ENCODE measurements at regions not wholly inside any gene's neighbourhood (a gene's known extent, or its start where the extent isn't known, plus 50 kb on each side); places are given as distances from the start of the nearest gene placed in this dataset.

DNA sequence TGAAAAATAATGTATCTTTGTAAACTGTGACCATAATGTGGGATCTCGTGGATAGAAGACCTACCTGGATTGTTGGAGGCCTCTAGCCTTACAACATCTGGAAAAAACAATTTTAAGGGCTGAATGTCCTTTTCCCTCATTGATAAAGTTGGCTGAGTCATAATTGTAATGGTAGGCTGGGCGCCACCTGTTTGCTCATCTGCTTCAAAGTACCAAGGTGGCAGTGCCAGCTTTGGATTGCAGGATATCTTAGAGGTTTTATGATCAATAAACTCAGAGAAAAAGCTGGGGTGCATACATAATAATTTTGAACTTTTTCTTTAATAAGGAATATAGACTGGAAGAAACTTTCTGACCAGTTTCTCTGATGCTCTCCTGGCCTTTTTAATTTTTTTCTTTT, 653.4 kb downstream of the MMUT start:
- DNase-seq: no peak

DNA sequence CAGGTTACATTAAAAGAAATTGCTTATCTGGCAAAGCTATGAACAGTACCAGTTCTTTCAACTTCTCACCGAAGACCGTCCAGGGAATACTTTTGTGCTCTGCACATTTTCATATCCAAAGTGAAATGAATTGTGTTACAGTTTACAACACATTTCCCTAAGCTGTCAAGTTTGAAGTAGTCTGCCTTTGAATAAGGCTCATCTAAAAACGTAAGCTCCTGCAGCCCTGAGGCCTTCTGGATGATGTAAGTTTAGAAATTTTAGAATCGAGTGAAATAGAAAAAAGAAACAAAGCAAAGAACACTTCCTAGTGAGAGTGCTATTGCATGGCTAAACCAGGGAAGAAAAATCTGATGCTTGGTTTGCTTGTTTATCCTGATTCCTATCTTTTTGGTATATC, 653.8 kb downstream of the MMUT start:
- no peak for DNase-seq

DNA sequence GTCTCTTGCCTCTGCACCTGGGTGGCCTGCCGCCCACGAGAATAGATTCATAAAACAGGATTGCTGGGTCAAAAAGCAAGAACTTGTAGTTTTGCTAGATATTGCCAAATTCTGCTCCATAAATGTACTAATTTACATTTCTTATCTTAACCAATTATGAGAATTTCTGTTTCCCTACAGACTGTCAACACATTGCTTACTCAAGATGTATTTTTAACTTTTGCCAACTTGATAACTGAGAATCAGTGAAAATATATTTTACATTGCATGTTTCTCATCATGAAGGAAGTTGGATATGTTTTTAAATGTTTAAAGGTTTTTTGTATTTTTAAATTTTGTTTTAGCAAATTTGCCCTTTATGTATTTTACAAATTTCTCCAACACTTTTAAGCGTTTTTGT, 664.8 kb downstream of the MMUT start:
- no peak for DNase-seq

DNA sequence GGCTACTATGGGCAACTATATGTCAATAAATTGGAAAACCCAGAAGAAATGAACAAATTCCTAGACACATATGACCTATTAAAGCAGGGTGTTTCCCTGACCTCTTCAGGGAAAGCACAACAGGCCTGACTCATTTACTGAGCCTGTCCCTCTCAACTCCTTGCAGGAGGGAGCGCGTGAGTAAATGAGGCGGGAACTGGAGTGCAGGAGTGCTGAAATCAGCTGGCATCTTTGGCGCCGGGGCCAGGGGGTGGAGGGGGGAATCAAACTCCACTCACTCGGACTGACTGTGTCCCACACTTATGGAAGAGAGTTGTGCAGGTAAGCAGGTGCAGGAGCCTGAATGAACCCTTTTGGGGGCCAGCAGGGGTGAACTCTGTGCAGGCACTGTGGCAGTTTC, 671.2 kb upstream of the PTCHD4 start:
- no peak for DNase-seq

DNA sequence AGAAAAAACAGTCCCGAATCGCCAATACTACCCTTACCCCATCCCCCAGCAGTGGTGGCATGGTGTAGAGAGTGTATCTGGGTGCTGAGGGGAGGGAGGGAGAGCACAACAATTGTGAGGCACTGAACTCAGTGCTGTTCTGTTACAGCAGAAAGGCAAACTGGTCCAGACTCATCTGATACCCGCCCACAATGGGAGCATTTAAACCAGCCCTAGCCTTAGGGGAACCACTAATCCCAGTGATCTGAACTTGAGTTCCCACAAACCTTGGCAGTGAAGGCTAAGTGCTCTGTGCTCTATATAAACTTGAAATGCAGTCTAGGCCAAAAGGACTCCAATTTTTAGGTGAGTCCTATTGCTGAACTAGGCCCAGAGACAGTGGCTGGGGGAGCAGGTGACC, 666.4 kb upstream of the PTCHD4 start:
- DNase-seq: no peak

DNA sequence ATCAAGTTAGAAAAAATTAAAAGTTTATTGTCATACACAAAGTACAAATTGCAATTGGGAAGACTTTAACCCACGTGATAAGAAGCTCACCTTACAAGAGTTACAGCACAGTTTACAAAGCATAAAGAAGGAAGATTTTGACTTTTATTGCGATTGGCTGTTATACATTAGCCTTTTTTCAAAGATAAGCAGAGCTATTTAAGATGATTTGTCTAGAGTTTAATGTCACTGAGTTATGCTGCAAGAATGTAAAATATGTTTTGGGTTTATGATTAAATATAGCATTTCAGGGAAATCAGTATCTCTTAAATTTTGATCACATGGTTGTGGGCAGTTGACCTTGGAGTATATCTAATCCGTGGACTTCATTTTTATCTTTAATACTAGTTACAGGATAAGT, 664.2 kb upstream of the PTCHD4 start:
- DNase-seq: no peak

DNA sequence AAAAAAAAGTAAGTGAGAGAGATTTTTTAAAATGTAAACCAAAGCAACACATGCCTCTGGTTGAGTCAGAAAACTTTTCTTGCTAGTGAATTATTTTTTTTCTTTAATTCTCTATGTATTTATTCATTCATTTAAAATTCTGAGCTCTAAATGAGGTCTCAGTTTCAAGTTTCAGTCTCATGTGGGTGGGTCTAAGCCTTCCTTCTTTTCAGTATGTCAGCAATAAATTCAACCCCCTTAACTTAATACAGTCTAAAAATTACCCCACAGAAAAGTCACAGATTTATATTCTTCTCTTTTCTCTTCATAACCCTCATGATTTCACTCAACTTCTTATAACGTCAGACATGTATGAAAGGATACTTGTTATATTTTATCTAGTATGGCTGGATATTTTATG, 663.3 kb upstream of the PTCHD4 start:
- DNase-seq: no peak

DNA sequence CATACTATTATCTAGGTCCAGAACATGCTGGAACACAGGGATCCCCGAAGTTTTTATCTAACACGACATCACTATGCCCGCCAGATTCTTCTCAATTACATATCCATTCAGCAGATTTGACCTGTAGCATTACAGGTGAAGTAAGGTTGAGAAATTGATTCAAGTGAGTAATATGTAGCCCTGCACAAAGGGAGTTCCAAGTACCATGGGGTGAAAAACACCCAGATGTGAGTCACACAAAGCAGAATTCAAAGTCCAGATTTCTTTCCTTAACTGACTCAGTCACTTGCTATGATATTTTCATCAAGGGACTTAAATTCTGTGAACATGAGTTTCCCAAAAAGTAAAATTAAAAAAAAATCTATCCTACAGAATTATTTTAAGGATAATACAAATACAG, 655.4 kb upstream of the PTCHD4 start:
- DNase-seq: no peak

DNA sequence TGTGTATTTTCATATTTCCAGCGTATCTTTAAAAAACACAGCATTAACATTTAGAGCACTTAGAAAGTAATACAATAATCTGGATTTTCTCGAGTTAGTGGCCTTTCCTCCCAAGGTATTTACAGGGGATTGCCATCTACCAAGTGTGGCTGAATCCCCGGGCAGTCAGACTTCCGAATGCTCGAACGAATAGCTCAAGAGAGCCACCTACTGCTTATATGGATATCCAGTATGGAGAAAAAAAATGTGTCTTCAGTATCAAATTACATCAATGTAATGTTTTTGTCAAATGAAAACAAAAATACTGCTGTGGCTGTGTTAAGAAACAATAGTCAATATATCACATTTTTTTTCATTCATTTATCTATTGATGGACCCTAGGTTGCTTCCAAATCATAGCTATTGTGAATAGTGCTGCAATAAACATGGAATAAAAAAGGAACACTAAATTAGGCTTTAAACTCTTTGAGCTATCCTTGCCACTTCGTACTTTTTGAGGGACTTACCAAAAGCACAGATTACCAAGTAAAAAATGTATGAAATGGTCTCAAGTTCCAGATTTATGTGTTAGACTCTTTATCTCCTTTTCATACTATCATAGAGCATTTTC, 654.5 kb upstream of the PTCHD4 start:
- no peak for DNase-seq

DNA sequence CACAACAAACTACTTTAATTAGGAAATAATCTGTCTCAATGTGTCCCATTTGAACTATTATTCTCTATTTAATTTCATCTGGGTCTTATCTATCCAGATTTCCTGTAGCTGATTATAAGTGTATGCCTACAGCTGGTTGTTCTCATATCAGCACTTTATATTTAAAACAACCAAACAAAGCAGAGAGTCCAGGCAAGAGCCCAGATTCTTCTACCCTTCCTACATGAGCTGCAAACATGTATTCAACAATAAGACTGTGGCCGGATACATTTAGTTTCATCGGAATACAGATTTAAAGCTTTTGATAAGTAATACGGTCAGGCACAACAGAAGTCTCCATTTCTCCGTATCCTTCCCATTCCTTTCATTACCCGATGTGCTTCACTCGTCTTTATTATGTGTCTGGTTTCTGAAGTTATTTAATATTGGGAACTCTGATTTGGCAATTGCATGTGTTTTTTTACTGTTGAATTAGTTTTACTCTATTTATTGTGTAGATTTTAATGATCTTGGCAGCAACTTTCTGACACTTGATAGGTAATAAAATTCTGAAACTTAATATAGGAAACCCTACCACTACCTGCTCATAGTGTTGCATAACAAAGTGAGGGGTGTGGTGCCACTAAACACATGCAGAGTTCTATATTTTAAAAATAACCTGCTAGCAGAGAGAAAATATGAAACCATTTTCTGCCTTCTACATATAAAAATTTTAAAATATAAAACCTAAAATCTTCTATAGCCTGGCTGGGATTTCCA, 653.5 kb upstream of the PTCHD4 start:
- no peak for DNase-seq

DNA sequence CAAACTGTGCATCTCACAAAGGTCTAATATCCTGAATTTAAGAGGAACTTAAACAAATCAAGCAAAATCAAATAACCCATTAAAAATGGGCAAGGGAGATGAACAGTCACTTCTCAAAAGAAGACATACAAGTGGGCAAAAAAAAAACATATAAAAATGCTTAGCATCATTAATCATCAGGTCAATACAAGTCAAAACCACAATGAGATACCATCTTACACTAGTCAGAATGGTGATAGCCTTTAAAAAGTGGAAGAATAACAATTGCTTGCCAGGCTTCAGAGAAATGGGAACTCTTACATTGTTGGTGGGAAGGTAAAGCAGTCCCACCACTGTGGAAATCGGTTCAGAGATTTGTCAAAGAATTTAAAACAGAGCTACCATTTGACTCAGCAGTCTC, 646.7 kb upstream of the PTCHD4 start:
- no peak for DNase-seq

DNA sequence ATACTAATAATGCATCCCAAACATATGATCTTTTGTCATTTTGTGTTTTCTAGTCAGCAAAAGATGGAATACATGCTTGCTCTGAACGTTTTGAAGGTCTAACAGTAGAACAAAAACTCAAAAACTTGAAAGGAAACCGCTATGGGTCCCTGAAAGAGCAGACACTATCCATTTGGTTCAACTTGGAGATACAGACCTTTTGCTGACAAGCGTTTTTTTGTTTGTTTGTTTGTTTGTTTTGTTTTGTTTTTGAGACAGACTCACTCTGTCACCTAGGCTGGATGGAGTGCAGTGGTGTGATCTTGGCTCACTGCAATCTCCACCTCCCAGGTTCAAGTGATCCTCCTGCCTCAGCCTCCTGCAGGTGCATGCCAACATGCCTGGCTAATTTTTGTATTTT, 644.3 kb upstream of the PTCHD4 start:
- DNase-seq: no peak

DNA sequence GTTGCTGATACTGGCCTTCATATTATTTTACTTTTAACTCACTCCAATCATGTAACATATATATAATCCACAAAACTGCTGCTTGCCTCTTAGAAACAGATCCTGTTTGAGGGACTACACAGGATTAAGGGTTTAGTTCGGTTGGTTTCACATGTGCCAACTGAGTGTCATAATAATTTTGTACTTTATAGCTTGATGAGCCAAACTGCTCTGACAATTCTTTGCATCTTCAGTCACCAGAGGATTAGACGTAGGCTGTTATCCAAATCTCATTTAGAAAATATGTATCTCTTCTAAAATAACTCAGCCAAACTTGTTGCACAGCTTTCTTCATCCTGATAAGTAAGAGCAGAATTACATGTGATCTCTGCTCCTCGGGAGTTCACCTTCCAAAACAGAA, 643.6 kb upstream of the PTCHD4 start:
- no peak for DNase-seq

DNA sequence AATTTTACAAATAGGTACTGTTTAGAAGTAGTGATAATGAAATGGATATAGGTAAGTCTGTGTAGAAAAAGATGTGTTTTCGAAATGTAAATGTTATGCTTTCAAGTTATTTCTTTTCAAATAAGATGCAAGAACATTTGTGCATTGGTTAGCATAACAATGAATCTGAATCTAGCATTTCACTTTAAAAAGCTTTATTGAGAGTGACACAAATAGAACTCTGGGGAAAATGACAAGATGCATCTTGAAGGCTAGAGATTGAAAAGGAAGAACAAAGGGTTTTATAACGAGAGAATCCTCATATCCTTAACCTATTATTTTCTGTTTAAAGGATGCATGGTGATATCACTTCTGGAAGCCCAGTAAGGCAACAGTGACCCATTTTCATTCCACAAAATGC, 639.9 kb upstream of the PTCHD4 start:
- DNase-seq: no peak

DNA sequence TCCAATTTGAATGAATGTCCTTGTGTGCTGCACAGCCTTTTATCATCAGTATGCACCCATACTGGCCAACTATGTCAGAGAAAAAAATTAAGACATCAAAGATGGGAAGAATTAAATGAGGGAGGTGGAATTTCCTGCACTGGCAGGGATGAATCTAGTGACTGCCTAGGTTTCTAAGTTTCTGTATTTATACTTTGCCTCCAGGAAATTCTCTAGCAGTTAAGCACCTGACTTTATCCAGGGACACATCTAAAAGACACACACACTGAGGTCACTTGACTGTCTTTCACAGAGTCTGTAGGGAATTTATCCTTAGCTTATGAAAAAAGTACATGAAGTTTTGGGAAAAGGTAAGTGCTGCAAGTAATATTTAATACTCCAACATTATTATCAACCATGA, 636.5 kb upstream of the PTCHD4 start:
- no peak for DNase-seq

DNA sequence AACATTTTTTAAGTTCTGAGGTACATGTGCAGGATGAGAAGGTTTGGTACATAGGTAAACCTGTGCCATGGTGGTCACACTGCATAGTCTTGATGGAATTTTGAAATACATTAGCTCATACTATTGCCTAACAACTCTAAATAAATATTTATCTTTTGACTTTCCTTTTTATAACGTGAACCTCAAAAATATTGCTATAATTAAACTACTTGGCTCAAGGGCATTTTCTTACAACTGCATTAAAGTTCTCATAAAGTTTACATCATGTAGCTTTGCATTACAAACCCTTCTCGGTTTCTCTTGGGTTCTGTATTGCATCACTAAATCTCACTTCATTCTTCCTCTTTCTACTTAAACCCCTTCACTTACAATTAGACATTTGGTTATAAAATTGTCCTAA, 636.0 kb upstream of the PTCHD4 start:
- no peak for DNase-seq

DNA sequence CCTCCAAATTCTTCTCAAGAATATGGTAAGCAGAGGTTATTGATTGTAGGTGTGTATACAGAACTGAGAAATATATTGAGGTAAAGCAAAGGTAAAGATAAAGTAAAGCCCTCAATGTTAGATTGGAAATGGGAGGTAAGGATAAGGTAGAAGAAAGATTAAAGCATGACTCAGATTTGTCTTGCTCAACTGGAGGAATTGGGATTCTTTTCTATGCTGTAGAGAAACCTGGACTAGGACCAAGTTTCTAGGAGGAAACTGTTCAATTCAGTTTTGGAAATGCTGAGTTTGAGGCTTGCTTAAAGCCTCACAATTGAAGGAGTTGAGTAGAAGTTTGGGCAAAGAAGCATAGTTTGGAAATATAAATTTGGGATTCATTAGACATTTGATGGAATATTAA, 634.0 kb upstream of the PTCHD4 start:
- DNase-seq: no peak

DNA sequence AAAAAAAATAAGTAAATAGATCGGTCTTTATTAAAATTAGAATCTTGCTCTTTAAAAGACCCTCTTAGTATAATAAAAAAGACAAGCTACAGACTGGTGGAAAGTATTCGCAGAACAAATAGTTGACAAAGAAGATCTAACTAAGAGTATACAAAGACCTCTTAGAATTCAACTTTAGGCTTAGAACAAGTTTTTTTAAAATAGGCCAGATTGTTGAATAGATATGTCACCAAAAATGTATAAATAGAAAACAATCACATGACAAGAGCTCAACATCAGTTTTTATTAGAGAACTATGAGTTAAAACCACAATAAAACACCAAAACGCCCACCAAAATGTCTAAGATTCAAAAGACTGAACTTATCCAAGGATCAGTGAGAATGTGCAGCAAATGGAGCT, 632.7 kb upstream of the PTCHD4 start:
- DNase-seq: no peak

DNA sequence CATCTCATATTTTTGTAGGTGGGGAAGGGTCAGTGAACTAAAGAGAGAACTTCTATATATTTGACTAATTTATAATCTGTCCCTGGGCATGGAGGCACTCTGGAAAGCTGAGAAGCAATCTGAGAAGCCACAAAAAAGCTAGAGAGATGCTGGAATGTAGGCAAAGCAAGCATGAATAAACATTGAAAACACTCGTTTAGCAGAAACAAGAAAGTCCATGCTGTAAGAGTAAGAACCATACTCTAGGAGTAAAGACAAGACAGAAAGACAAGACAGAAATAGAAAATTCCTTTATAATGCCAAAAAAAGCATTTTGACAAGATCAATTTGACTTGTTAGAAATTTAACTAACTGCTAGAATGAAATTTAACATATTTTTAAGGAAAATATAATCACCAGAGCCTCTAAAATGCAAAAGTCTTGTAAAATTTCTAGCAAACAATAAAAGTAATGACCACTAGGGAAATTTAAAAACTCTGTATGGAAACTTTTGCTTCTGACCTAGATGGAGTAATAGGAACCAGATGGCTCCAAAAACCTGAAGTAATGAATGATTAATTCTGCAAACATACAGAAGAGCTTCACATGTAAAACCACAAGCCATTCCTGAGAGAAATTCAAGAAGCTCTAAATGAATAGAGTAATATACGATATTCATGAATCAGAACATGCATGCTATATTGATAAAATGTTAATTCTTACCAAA, 625.7 kb upstream of the PTCHD4 start:
- DNase-seq: no peak

DNA sequence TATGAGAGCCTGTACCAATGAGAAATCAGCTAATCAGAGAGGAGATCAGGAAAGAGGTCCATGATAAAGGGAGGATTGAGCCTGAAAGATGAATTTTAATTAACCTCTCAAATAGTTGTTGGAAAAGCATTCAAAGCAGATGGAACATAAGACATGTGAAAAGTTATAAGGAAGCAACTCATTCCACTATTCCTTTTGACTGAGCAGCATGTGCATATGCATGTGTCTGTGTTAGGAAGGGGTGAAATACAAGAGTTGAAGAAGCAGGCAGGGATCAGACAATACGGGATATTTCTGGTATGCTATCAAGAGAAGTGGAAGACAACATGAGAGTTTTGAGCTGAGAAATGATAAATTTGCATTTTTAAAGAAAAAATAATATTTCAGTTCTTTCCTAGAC, 624.8 kb upstream of the PTCHD4 start:
- no peak for DNase-seq

DNA sequence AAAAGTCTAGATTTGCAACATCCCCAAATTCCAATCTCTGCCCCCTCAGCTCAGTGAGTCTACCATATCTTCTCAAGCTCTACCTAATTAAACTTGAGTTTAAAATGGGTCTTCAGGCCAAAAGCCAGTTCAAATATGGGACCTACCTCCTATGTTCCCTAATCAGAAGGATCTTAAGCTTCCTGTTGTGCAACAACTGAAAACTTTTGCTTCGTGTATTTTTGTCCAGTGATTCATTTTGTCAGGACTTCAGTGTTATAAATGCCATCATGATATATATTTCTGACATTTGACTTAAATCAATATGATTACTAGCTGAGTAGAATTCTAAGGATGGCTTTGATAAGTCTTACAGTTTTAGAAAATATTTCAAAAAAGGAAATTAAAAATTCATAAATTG, 622.6 kb upstream of the PTCHD4 start:
- no peak for DNase-seq

DNA sequence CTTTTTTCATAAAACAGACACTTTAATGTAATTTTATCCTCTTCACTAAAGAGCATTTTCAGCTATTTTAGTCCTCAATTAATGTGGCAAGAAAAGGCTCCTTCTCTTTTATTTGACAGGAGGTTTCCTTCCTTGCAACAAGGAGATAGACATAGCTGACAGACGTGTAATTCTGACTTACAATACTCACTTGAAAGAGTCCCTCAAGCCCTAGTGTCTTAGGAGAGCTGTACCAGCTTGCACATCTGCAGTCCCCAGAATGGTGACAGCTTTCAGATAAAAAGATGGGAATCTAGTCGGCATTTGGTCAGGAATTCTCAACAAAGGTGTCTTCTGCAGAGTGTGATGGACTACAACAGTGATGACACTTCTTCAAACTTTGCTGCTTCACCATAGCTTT, 603.7 kb upstream of the PTCHD4 start:
- no peak for DNase-seq

DNA sequence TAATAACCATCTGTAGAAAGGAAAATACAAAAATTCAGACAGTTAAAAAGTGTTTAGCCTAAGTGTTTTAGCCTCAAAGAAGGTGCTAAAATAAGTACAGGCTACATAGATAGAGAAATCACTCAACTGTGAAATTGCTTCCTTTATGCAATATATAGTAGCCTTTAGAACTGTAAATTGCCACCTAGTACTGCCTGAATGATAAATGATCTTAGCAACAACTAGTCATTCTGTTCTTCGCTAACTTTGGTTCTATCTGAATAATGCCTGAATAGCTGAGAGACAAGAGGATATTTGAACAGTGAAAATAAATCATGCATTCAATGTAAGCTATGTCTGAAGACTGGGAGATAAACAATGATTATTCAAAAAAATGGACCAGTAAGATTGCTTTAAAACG, 603.3 kb upstream of the PTCHD4 start:
- no peak for DNase-seq

DNA sequence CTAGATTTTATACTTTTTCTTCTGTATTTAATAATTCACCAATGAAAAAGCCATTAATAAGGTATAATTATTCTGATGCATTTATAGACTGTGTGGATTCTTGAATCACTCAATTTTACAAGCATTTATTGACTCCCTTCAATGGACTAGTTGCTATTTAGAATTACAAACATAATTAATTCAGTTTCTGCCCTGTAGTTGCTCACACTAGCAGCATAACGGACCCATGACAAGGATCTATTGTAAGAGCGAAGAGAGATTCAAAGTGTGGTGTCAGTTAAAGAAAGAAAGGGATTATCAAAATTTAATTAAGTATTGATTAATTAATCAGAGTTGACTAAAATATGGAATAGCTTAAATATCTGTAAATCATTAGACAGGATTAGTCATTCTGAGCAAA, 602.6 kb upstream of the PTCHD4 start:
- DNase-seq: no peak

DNA sequence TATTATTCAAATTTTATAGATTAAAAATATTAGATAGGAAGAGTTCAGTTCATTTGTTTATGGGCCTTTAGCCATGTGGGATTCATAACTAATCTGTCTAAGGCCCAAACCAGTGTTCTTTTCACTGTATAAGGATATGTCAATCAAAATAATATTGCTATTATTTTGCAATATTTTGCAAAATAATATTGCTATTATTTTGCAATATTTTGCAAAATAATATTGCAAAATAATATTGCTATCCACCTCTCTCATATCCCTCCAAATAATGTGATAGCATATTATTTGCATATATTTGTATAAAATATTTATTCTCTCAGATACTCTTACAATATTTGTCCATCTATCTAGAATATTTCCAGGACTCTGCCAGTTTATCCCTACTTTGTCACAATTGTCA, 595.3 kb upstream of the PTCHD4 start:
- no peak for DNase-seq
